ENCODE measurements at regions not wholly inside any gene's neighbourhood (a gene's known extent, or its start where the extent isn't known, plus 50 kb on each side); places are given as distances from the start of the nearest gene placed in this dataset.

DNA sequence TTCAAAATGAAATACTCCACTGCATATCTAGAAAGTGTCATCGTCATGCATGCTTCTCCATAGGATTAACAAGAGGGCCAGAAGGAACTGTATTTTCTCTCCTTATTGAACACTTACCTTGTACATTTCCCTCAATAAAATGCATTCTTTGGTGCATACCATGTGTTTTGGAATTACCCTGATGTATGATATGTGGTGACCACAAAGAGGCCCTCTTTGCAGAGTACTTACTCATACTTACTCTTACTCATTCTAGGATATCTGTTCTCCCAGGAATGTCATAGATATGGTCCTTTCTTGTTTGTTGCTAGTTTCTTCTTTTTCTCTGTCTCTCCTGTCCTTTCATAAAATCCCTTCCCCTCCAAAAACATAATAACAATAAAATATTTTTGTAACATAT, 1087.1 kb upstream of the POT1 start:
- WGBS (ENCODE audit: insufficient coverage, low lambda C conversion rate): 100% methylated on average over 1 of the region's 1 CpG

DNA sequence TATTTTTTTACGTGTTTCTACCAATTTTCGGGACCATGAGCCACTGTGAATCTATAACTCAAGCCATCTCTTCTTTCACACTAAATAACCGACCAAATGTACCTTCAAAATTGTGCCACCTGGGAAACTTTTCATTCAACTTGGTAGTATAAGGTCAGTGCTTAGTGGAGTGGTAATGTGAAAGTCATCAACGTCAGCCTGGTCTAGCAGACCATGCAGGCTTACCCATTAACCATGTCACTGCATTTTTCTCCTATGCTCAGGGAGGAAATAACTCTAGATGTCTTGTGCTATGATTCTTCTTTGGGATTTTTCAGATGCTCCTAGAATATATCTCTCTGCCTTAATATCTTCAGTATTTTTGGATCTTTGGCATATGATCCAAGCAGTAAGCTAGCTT, 1075.4 kb upstream of the POT1 start:
- Histone ChIP-seq H3K4me3 (ENCODE audit: low read length) (no peak overlapping the region), H3K27ac (ENCODE audit: low read length) (no peak overlapping the region), H3K36me3 (ENCODE audit: control insufficient read depth, insufficient read depth, low read length) (no peaks in the 10 kb centered on the region), H3K4me1 (ENCODE audit: control insufficient read depth, insufficient read depth, low read length) (no peaks in the 10 kb centered on the region), H3K9me3 (ENCODE audit: control insufficient read depth, low read depth, low read length) (no peaks in the 10 kb centered on the region), H3K27me3 (ENCODE audit: control insufficient read depth, insufficient read depth, low read length) (no peaks in the 10 kb centered on the region)
- no peak for DNase-seq
- WGBS (ENCODE audit: insufficient coverage, low lambda C conversion rate): 85% methylated on average over 2 of the region's 4 CpGs

More for the DNA sequence above, 1087.1 kb upstream of the POT1 start:
- Histone ChIP-seq H3K4me3 (ENCODE audit: low read length) (no peak overlapping the region), H3K27ac (ENCODE audit: low read length) (no peak overlapping the region), H3K9me3 (ENCODE audit: control insufficient read depth, low read depth, low read length) (no peaks in the 10 kb centered on the region), H3K4me1 (ENCODE audit: control insufficient read depth, insufficient read depth, low read length) (no peaks in the 10 kb centered on the region), H3K27me3 (ENCODE audit: control insufficient read depth, insufficient read depth, low read length) (no peaks in the 10 kb centered on the region), H3K36me3 (ENCODE audit: control insufficient read depth, insufficient read depth, low read length) (no peaks in the 10 kb centered on the region)
- DNase-seq: no peak

DNA sequence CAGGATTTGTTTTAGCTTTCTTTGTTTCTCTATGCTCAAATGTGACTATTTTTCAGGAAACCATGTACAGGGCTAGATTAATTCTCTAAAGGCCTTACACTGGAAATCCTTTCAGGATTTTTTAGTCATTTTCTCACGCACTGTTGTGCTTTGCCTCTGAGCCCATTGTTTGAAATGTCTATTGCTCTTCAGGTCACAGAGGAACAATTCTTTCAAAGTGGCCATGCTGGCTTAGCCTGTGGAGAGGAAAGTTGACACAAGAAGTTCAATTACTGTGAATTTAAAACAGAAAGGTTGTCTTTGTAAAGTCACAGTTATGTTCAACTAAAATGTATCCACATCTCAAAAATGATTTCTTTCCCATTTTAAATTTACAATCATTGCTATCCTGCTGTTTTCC, 1071.7 kb upstream of the POT1 start:
- Histone ChIP-seq H3K9me3 (ENCODE audit: control insufficient read depth, low read depth, low read length) (no peaks in the 10 kb centered on the region), H3K4me1 (ENCODE audit: control insufficient read depth, insufficient read depth, low read length) (no peaks in the 10 kb centered on the region), H3K36me3 (ENCODE audit: control insufficient read depth, insufficient read depth, low read length) (no peaks in the 10 kb centered on the region)

DNA sequence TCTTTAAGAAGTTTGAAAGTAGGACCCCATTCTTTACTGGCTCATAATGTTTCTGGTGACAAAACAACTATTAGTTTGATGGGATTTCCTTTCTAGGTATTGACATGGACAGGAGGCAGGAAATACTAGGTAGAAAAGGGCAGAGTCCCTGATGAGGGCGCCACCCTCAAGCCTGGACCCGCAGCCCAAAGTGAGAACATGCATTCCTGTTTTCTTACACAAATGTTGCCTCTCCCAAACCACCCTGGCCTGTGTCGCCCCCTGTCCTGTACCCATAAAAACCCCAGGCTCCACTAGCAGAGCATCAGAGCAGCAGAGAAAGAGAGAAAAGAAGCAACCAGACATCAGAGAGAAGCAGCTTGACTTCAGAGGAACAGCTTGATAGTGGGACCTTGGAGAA, 1055.2 kb upstream of the POT1 start:
- Histone ChIP-seq H3K27ac (ENCODE audit: low read length) (no peak overlapping the region), H3K27me3 (ENCODE audit: control insufficient read depth, insufficient read depth, low read length) (no peaks in the 10 kb centered on the region), H3K4me3 (ENCODE audit: low read length) (no peak overlapping the region), H3K4me1 (ENCODE audit: control insufficient read depth, insufficient read depth, low read length) (no peaks in the 10 kb centered on the region), H3K36me3 (ENCODE audit: control insufficient read depth, insufficient read depth, low read length) (no peaks in the 10 kb centered on the region), H3K9me3 (ENCODE audit: control insufficient read depth, low read depth, low read length) (peaks cover 4% of the 10 kb centered on the region)
- DNase-seq: peak in 1 of 2 donors; percentile 3
- no CpG with 5 or more reads among the region's 3 CpGs for WGBS (ENCODE audit: insufficient coverage, low lambda C conversion rate)

More for the DNA sequence above, 1071.7 kb upstream of the POT1 start:
- Histone ChIP-seq H3K4me3 (ENCODE audit: low read length) (no peak overlapping the region), H3K27me3 (ENCODE audit: control insufficient read depth, insufficient read depth, low read length) (no peaks in the 10 kb centered on the region), H3K27ac (ENCODE audit: low read length) (no peak overlapping the region)
- DNase-seq: no peak
- no CpG with 5 or more reads among the region's 1 CpG for WGBS (ENCODE audit: insufficient coverage, low lambda C conversion rate)

DNA sequence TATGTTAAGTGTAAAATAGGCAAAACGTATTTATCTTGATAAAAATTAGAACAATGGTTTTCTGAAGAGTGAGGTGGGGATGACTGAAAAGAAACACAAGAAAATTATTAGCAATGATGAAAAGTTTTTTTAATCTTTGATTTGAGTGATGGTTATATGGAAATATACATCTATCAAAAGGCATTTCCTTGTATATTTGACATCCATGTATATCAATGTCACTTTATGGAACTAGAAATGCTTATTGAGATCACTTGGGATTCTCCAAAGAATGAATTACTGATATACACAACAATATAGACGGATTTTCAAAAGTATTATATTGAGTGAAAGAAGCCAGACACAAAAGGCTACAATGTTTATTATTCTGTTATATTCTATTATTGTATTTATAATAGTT, 1042.0 kb upstream of the POT1 start:
- no peak for DNase-seq
- Histone ChIP-seq H3K36me3 (ENCODE audit: control insufficient read depth, insufficient read depth, low read length) (no peaks in the 10 kb centered on the region), H3K27ac (ENCODE audit: low read length) (no peak overlapping the region), H3K4me3 (ENCODE audit: low read length) (no peak overlapping the region), H3K4me1 (ENCODE audit: control insufficient read depth, insufficient read depth, low read length) (no peaks in the 10 kb centered on the region), H3K9me3 (ENCODE audit: control insufficient read depth, low read depth, low read length) (no peaks in the 10 kb centered on the region), H3K27me3 (ENCODE audit: control insufficient read depth, insufficient read depth, low read length) (no peaks in the 10 kb centered on the region)
- WGBS (ENCODE audit: insufficient coverage, low lambda C conversion rate): 67% methylated on average over 1 of the region's 2 CpGs

DNA sequence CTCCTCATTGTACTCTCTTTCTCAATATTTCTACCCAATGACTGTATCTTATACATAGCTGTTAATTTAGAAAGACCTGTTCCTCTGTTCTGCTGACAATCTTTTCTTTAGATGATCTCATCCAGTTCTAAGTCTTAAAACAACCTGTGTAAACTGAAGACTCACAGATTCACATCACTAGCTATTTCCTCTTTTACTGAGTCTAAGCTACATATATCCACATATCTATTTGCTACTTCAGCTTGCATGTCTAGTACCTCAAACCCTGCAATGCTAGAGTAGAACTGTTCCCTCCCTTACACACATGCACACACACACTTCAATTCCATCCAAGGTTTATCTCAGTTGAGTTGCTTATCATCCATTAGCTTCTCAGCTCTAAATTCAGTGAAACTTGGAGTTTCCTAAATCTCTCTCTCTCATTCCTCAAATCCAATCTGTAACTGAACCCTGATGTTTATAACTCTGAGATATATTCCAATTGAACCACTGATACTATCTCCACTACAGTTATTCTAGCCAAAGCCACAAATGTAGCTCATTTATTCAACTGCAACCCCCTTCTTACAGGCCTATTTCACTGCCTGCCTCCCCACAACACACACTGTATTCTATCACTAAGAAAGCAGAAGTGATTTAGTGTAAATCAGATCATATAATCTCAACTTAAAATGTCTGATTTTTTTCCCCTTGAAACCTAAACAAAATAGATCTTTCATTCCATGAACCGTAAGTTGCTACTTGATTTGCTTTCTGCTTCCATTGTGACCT, 1036.8 kb upstream of the POT1 start:
- no peak for DNase-seq
- Histone ChIP-seq H3K27me3 (ENCODE audit: control insufficient read depth, insufficient read depth, low read length) (no peaks in the 10 kb centered on the region), H3K27ac (ENCODE audit: low read length) (no peak overlapping the region), H3K4me1 (ENCODE audit: control insufficient read depth, insufficient read depth, low read length) (no peaks in the 10 kb centered on the region), H3K9me3 (ENCODE audit: control insufficient read depth, low read depth, low read length) (no peaks in the 10 kb centered on the region), H3K4me3 (ENCODE audit: low read length) (no peak overlapping the region), H3K36me3 (ENCODE audit: control insufficient read depth, insufficient read depth, low read length) (no peaks in the 10 kb centered on the region)
- 67% methylated on average over 1 of the region's 1 CpG for WGBS (ENCODE audit: insufficient coverage, low lambda C conversion rate)

DNA sequence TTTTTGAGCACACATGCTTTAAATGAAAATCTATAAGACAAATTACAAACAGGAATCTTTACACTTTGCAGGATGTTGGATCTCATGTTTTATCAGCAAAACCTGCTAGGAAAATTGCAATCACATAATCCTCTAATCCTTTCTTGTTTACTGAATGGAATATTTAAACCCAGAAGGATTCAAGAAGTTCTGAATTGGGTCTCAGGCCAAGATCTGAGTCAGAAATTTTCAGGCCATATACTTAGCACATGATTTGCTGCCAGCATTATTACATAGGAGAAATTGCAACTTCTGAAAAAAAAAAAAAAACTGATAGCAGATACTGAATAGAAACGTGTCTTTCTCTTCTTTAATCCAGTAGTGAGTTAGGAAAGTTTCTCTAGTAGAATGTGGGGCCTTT, 1005.3 kb upstream of the POT1 start:
- Histone ChIP-seq H3K4me3 (ENCODE audit: low read length) (no peak overlapping the region), H3K27me3 (ENCODE audit: control insufficient read depth, insufficient read depth, low read length) (no peaks in the 10 kb centered on the region), H3K4me1 (ENCODE audit: control insufficient read depth, insufficient read depth, low read length) (no peaks in the 10 kb centered on the region), H3K36me3 (ENCODE audit: control insufficient read depth, insufficient read depth, low read length) (no peaks in the 10 kb centered on the region), H3K9me3 (ENCODE audit: control insufficient read depth, low read depth, low read length) (no peaks in the 10 kb centered on the region), H3K27ac (ENCODE audit: low read length) (no peak overlapping the region)
- WGBS (ENCODE audit: insufficient coverage, low lambda C conversion rate): no CpG with 5 or more reads among the region's 1 CpG
- no peak for DNase-seq

DNA sequence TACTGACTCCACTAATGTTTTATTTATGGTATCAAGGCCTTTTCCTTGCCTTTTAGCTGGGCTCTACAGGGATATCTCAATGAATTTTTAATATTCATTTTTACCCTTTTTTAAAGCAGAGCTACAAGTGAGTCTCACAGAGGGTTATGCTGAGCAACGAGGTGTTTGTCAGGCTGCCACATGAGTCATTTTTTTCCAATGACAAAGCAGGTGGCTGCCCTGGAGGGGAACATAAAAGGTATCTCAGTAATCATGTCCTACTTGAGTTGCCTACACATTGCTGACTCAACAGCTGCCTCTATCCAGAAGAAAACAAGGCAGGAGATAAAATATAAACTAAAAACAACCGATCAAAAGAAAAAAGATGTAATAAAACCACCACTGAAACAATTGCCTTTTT, 1004.9 kb upstream of the POT1 start:
- Histone ChIP-seq H3K9me3 (ENCODE audit: control insufficient read depth, low read depth, low read length) (no peaks in the 10 kb centered on the region), H3K27me3 (ENCODE audit: control insufficient read depth, insufficient read depth, low read length) (no peaks in the 10 kb centered on the region), H3K4me3 (ENCODE audit: low read length) (no peak overlapping the region), H3K4me1 (ENCODE audit: control insufficient read depth, insufficient read depth, low read length) (no peaks in the 10 kb centered on the region), H3K36me3 (ENCODE audit: control insufficient read depth, insufficient read depth, low read length) (no peaks in the 10 kb centered on the region), H3K27ac (ENCODE audit: low read length) (no peak overlapping the region)
- no peak for DNase-seq
- 33% methylated on average over 1 of the region's 2 CpGs for WGBS (ENCODE audit: insufficient coverage, low lambda C conversion rate)

DNA sequence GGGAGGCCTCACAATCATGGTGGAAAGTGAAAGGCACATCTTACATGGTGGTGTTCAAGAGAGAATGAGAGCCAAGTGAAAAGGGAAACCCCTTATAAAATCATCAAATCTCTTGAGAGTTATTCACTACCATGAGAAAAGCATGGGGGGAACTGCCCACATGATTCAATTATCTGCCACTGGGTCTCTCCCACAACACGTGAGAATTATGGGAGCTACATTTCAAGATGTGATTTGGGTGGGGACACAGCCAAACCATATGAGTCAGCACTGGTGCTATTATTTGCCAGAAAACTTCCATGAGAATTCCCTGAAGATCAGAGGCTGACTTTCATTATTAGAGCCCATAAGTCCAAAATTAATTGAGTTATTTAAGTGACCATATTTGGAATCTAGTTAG, 1001.2 kb upstream of the POT1 start:
- H3K4me1 ChIP-seq (ENCODE audit: control insufficient read depth, insufficient read depth, low read length): no peaks in the 10 kb centered on the region
- H3K27ac ChIP-seq (ENCODE audit: low read length): no peak overlapping the region
- WGBS (ENCODE audit: insufficient coverage, low lambda C conversion rate): no CpG with 5 or more reads among the region's 1 CpG
- H3K27me3 ChIP-seq (ENCODE audit: control insufficient read depth, insufficient read depth, low read length): no peaks in the 10 kb centered on the region
- DNase-seq: no peak
- H3K4me3 ChIP-seq (ENCODE audit: low read length): no peak overlapping the region
- H3K9me3 ChIP-seq (ENCODE audit: control insufficient read depth, low read depth, low read length): no peaks in the 10 kb centered on the region
- H3K36me3 ChIP-seq (ENCODE audit: control insufficient read depth, insufficient read depth, low read length): no peaks in the 10 kb centered on the region

DNA sequence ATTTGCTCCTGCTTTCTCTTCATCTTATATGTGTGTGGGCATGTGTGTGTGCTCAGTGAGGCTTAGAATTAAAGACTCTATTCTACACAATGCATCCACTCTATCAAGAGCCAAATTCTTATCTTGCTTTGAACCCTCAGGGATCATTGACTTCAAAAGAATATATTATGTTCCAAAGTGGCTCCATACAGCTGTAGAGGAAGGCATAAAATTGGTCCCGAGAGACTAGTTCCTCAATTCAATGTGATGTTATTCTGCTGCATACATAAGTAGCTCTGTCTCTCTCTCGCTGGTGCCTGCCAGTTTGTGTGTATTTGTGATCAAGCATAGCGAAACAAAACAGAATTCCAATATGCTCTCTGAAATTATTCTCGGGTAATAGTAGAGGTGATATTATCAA, 997.9 kb upstream of the POT1 start:
- H3K36me3 ChIP-seq (ENCODE audit: control insufficient read depth, insufficient read depth, low read length): no peaks in the 10 kb centered on the region
- no peak for DNase-seq
- H3K9me3 ChIP-seq (ENCODE audit: control insufficient read depth, low read depth, low read length): no peaks in the 10 kb centered on the region
- no peaks in the 10 kb centered on the region for H3K4me1 ChIP-seq (ENCODE audit: control insufficient read depth, insufficient read depth, low read length)
- no peak overlapping the region for H3K4me3 ChIP-seq (ENCODE audit: low read length)
- no peaks in the 10 kb centered on the region for H3K27me3 ChIP-seq (ENCODE audit: control insufficient read depth, insufficient read depth, low read length)
- no peak overlapping the region for H3K27ac ChIP-seq (ENCODE audit: low read length)
- WGBS (ENCODE audit: insufficient coverage, low lambda C conversion rate): 60% methylated on average over 2 of the region's 4 CpGs

DNA sequence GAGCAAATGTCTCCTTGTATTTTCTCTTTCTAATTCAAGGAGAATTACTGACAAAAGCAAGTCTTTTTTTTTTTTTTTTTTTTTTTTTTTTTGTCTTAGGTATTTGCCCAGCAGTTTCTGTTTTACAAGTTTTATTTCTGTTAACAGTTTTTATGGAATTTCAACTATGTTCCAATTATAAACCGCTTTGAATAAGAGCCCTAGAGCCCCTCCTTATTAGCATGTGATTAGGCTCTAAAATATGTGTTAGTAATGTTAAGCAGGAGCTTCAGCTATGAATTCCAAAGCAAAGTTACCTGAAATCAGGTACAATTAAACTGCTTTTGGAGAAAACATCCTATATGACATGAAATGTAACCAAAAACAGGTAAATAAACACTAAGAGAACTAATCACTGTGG, 997.0 kb upstream of the POT1 start:
- Histone ChIP-seq H3K36me3 (ENCODE audit: control insufficient read depth, insufficient read depth, low read length) (no peaks in the 10 kb centered on the region), H3K4me3 (ENCODE audit: low read length) (no peak overlapping the region), H3K27me3 (ENCODE audit: control insufficient read depth, insufficient read depth, low read length) (no peaks in the 10 kb centered on the region), H3K9me3 (ENCODE audit: control insufficient read depth, low read depth, low read length) (no peaks in the 10 kb centered on the region), H3K27ac (ENCODE audit: low read length) (no peak overlapping the region), H3K4me1 (ENCODE audit: control insufficient read depth, insufficient read depth, low read length) (no peaks in the 10 kb centered on the region)
- no peak for DNase-seq
- WGBS (ENCODE audit: insufficient coverage, low lambda C conversion rate): no CpG with 5 or more reads among the region's 1 CpG

All from large intestine (tissue), 3 donors.